T-helper 2 cell treated with Interferon-gamma antibody and Interleukin-4, amounts not matched to agents 5 μg/mL and 100 μg/mL, for 36 hours (primary cell): ENCODE measurements at regions not wholly inside any gene's neighbourhood (a gene's known extent, or its start where the extent isn't known, plus 50 kb on each side); places are given as distances from the start of the nearest gene placed in this dataset.

Experiments used
- DNase-seq: peaks from one replicate; pipeline ENCODE4 v3.0.0; 2021; ENCODE audit warnings: low spot score
- H3K27ac Mint-ChIP-seq: one replicate; pipeline ENCODE4 v1.8.0; 2021; ENCODE audit warnings: mild to moderate bottlenecking, mixed read lengths
- H3K27me3 Mint-ChIP-seq: one replicate; pipeline ENCODE4 v1.8.0; 2021; ENCODE audit warnings: low read depth, mixed read lengths
- H3K36me3 Mint-ChIP-seq: one replicate; pipeline ENCODE4 v1.8.0; 2021; ENCODE audit warnings: low read depth, mixed read lengths
- H3K4me1 Mint-ChIP-seq: one replicate; pipeline ENCODE4 v1.8.0; 2021; ENCODE audit warnings: low read depth, mixed read lengths
- H3K4me3 Mint-ChIP-seq: one replicate; pipeline ENCODE4 v1.8.0; 2022; ENCODE audit warnings: mild to moderate bottlenecking, moderate library complexity, mixed read lengths
- H3K9me3 Mint-ChIP-seq: one replicate; pipeline ENCODE4 v1.8.0; 2021; ENCODE audit warnings: mixed read lengths

DNA sequence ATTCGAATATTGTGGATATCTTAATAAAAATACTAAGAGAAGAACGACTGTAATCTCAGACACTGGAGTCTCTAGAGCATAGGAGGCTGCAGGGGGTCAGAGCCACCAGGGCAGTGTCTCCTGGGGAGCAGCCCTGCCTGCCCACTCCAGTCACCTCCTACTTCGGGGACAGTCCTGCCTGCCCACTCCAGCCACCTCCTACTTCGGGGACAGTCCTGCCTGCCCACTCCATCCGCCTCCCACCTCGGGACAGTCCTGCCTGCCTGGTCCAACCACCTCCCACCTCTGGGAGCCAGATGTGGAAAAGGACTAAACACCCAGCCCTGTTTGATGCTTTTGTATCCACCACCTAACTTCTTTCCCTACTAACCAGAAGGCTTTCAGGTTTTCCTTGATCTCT, 350.1 kb upstream of the SMIM21 start:
- Mint-ChIP-seq H3K4me1 (no peaks in the 10 kb centered on the region), H3K4me3 (no peak overlapping the region), H3K36me3 (no peaks in the 10 kb centered on the region), H3K27ac (no peak overlapping the region), H3K9me3 (no peaks in the 10 kb centered on the region), H3K27me3 (no peaks in the 10 kb centered on the region)
- DNase-seq, result no peak

DNA sequence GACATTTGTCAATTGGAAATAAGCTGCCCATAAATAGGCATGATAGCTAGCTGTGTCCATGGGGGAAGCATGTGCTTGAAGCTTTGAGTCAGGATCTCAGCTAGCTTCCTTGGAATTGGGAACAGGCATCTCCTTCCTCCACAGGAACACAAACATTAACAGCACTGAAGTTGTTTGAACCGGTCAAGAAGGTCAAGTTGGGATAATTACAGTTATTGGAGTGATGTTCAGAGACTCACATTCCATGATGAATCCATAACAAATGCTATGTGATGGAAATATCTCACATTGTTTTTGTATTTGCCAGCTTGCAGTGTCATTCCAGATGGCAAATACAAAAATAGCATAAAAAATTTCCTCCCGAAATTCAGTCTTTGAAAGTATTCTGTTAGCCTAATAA, 347.6 kb upstream of the SMIM21 start:
- DNase-seq, result no peak
- Mint-ChIP-seq H3K36me3 (no peaks in the 10 kb centered on the region), H3K4me3 (no peak overlapping the region), H3K9me3 (no peaks in the 10 kb centered on the region), H3K27me3 (no peaks in the 10 kb centered on the region), H3K4me1 (no peaks in the 10 kb centered on the region), H3K27ac (no peak overlapping the region)

DNA sequence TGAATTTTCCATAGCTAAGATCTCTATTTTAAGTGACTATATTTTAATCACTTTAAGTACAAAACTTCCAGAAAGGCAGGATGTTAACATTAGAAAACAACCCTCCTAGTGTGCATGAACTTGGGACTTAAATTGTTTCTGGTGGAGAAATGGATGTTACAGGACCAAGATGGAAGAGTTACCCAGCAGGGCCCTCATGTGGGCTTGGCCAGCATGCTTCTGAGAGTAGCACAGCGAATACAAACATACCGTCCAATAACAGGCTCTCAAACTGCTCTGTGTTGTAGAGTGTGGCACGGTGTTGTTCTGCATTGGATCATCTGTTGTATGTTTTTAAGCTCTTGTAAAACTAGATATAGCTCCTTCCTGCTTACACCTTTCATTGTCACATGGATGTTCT, 346.1 kb upstream of the SMIM21 start:
- H3K4me1 Mint-ChIP-seq, result no peaks in the 10 kb centered on the region
- no peaks in the 10 kb centered on the region for H3K36me3 Mint-ChIP-seq
- no peaks in the 10 kb centered on the region for H3K9me3 Mint-ChIP-seq
- no peak overlapping the region for H3K27ac Mint-ChIP-seq
- H3K27me3 Mint-ChIP-seq, result no peaks in the 10 kb centered on the region
- DNase-seq, result no peak
- no peak overlapping the region for H3K4me3 Mint-ChIP-seq

DNA sequence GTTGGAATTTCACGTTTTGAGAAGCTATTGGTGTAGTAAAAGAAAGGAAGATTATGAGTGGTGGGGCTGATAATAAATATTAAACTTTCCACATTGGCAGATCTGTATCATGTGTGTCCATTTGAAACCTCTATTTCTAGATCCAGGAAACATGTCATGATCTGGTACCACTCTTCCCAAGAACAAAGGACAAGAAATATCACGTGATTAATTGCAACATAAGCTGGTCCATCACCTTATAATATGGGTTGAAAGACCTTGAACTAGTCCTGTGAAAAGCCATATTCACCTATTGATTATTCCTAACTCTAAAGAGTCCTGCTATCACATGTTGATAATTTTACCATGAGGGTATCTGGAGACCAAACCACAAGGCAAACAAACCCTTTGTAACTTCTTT, 335.3 kb upstream of the SMIM21 start:
- no peak for DNase-seq
- H3K9me3 Mint-ChIP-seq, result no peaks in the 10 kb centered on the region
- no peak overlapping the region for H3K27ac Mint-ChIP-seq
- no peaks in the 10 kb centered on the region for H3K36me3 Mint-ChIP-seq
- H3K4me1 Mint-ChIP-seq, result no peaks in the 10 kb centered on the region
- H3K27me3 Mint-ChIP-seq, result no peaks in the 10 kb centered on the region
- no peak overlapping the region for H3K4me3 Mint-ChIP-seq

DNA sequence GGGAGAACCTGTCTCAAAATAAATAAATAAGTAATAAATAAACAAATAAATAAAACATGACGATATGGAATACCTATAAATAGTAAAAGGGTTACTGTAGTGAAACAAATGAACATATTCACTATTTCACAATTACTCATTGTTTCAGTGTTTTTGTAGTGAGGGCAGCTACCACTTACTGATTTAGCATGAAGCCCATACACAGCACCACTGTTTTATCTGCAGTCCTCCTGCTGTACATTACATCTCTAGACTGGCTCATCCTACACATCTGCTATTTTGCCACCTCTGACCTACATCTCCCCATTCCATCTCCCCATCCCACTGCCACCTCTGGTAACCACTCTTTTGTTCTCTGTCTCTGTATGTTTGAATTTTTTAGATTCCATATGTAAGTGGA, 332.7 kb upstream of the SMIM21 start:
- Mint-ChIP-seq H3K9me3 (no peaks in the 10 kb centered on the region), H3K4me1 (no peaks in the 10 kb centered on the region), H3K27ac (no peak overlapping the region), H3K36me3 (no peaks in the 10 kb centered on the region), H3K4me3 (no peak overlapping the region), H3K27me3 (no peaks in the 10 kb centered on the region)
- DNase-seq, result no peak

DNA sequence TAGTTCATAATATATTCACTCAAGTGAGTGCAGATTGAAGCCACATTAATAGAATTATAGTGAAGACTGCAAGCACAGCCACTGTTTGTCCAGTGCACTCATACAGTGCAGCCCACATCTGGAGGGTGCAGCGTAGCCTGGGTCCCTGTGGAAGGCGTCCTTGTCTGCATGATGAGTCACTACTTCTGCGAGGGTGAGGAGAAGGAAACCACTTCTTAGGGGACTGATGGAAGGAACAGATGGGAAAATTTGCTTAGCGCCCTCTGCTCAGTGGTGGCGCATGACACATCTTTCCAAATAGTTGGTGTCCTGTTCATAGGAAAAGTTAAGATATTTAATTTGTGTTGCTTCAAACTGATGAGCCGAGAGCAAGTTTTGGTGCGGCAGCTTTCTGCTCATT, 330.4 kb upstream of the SMIM21 start:
- H3K9me3 Mint-ChIP-seq, result no peaks in the 10 kb centered on the region
- H3K27ac Mint-ChIP-seq, result no peak overlapping the region
- no peak overlapping the region for H3K4me3 Mint-ChIP-seq
- DNase-seq, result no peak
- H3K27me3 Mint-ChIP-seq, result no peaks in the 10 kb centered on the region
- no peaks in the 10 kb centered on the region for H3K4me1 Mint-ChIP-seq
- no peaks in the 10 kb centered on the region for H3K36me3 Mint-ChIP-seq

DNA sequence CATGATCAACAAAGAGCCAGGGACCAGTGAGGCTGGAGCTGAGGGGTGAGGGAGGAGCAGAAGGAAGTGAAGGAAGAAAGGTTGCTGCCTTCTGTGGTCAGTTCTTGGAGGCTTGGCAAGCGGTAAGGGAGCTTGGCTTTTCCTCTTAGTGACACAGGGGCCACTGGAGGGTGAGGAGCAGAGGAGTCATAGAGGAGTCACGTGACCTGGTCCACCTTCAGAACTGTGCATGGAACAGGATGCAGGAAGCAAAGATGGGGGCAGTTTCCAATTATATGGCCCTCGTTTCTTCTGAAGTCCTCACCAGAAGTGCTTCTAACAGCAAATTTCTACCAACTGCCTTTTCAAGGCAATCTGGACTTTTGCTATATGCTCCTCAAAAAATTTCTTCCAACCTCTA, 326.9 kb upstream of the SMIM21 start:
- no peak overlapping the region for H3K27ac Mint-ChIP-seq

DNA sequence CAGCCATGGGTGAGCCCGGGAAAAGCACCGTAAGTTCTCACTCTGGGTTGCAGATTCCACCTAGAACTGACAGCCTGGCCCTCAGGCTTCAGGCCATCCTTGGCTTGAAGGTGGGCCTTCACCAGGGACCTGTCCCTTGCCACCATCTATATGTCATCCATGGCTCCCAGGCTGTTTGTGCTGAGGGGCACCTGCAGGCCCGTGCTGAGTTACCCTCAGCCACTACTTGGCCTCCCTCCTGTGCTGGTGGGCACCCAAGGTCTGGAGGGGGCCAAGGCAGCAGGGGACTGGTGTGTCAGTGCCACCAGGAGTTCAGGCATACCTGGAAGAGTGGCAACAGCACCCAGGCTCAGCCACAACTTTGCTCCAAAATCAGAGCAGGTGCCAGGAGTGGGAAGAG, 326.2 kb upstream of the SMIM21 start:
- H3K27ac Mint-ChIP-seq, result no peak overlapping the region

More for the DNA sequence above, 326.9 kb upstream of the SMIM21 start:
- no peak overlapping the region for H3K4me3 Mint-ChIP-seq
- H3K4me1 Mint-ChIP-seq, result no peaks in the 10 kb centered on the region
- DNase-seq, result no peak
- H3K9me3 Mint-ChIP-seq, result no peaks in the 10 kb centered on the region
- peaks cover 5% of the 10 kb centered on the region for H3K27me3 Mint-ChIP-seq
- no peaks in the 10 kb centered on the region for H3K36me3 Mint-ChIP-seq

DNA sequence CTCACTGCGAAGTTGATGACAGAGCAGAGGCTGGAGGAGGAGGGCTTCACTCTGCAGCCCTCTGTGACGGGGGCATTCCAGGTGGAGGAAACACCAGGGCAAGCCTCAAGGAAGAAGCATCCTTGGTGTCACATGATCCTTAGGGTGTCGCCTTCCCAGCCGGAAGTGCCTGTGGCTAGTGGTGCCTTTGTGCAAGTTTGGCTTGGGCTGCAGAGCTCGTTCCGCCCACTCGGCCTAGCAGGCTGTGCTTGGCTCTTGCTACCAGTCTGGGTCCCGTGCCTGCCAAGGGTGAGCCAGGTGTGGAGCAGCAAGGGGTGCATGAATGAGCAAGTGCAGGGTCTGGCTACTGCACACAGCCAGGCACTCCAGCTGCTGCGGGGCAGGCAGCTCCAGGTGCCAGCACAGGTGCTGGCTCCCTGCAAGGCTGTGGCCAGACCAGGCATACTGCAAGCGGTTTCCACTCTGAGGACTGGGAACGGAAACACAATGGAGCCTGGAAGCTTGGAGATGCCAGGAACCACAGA, 325.3 kb upstream of the SMIM21 start:
- H3K4me1 Mint-ChIP-seq, result no peaks in the 10 kb centered on the region
- H3K27ac Mint-ChIP-seq, result no peak overlapping the region
- H3K36me3 Mint-ChIP-seq, result no peaks in the 10 kb centered on the region
- no peak overlapping the region for H3K4me3 Mint-ChIP-seq
- DNase-seq, result no peak
- H3K9me3 Mint-ChIP-seq, result no peaks in the 10 kb centered on the region
- peaks cover 5% of the 10 kb centered on the region for H3K27me3 Mint-ChIP-seq

More for the DNA sequence above, 326.2 kb upstream of the SMIM21 start:
- no peak overlapping the region for H3K4me3 Mint-ChIP-seq
- no peak for DNase-seq
- H3K9me3 Mint-ChIP-seq, result no peaks in the 10 kb centered on the region
- H3K36me3 Mint-ChIP-seq, result no peaks in the 10 kb centered on the region
- no peaks in the 10 kb centered on the region for H3K4me1 Mint-ChIP-seq
- peaks cover 5% of the 10 kb centered on the region for H3K27me3 Mint-ChIP-seq

DNA sequence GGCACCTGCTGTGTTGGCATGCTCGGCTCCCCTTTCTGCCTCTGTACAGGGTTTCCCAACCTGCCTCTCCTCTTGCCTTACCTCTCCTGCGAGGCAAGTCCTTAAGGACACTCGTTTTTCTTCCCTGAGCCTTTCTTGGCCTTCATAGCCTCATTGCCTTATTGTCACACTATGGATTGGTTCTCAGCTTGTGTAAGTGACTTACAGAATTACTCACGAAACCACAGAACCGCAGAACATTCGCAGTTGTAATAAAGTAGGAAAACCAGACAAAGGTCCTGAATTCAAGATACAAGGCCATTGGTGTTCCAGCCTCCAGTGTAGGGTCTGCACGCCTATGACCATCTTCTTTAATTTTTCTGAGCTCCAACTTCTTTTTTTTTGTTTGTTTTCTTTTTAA, 317.6 kb upstream of the SMIM21 start:
- no peak for DNase-seq
- Mint-ChIP-seq H3K27me3 (no peaks in the 10 kb centered on the region), H3K4me1 (no peaks in the 10 kb centered on the region), H3K4me3 (no peak overlapping the region), H3K9me3 (no peaks in the 10 kb centered on the region), H3K27ac (no peak overlapping the region), H3K36me3 (no peaks in the 10 kb centered on the region)

DNA sequence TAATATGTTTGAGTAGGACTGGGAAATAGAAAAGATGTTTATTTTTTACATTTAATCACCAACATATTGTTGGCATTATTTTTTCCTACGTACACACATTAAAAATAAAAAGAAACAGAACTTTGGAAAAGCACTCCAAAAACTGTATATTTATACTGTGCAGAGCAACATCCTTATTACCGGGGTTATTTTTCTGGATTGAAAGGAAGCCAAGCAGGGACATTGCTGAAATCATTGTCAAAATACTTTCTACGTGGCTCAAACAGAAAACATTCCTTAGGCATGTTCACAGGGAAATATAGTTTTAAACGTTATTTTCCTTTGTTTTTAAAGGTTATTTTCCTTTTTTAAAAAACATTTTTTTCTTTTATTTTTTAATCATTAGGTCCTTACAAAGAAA, 315.0 kb upstream of the SMIM21 start:
- no peaks in the 10 kb centered on the region for H3K4me1 Mint-ChIP-seq
- H3K4me3 Mint-ChIP-seq, result no peak overlapping the region
- H3K27me3 Mint-ChIP-seq, result no peaks in the 10 kb centered on the region
- no peak overlapping the region for H3K27ac Mint-ChIP-seq
- no peak for DNase-seq
- no peaks in the 10 kb centered on the region for H3K9me3 Mint-ChIP-seq
- H3K36me3 Mint-ChIP-seq, result no peaks in the 10 kb centered on the region

DNA sequence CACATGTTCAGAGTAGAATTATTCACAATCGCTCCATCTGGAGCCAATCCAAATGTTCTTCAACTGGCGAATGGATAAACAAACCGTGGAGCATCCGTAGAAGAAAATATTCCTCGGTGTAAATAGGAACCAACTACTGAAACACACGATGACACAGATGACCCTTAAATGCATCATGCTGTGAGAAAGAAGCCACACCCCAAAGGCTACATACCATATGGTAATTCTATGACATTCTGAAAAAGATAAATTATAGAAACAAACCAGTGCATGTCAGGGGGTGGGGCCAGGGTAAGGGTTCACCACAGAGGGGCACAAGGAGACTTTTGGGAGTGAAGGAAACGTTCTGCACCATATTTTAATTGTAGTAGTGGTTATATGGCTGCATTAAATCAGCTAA, 312.2 kb upstream of the SMIM21 start:
- H3K27me3 Mint-ChIP-seq, result no peaks in the 10 kb centered on the region
- H3K4me1 Mint-ChIP-seq, result no peaks in the 10 kb centered on the region
- H3K4me3 Mint-ChIP-seq, result no peak overlapping the region
- no peak for DNase-seq
- H3K27ac Mint-ChIP-seq, result no peak overlapping the region
- no peaks in the 10 kb centered on the region for H3K9me3 Mint-ChIP-seq
- no peaks in the 10 kb centered on the region for H3K36me3 Mint-ChIP-seq

DNA sequence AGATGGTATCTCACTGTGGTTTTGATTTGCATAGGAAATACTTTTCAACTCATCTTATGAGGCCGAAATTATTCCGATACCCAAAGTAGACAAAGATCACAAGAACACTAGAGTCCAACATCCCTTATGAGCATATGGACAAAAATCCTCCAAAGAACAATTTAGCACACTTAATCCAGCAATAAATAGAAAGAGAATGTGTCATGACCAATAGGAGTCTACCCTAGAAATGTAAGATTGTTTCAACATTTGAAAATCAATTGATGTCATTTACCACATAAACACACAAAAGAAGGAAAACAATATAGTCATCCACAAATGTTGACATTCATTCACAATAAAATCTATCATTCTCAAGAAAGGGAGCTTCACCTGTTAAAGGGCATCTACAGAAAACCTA, 307.8 kb upstream of the SMIM21 start:
- DNase-seq, result no peak
- Mint-ChIP-seq H3K36me3 (no peaks in the 10 kb centered on the region), H3K27me3 (no peaks in the 10 kb centered on the region), H3K9me3 (no peaks in the 10 kb centered on the region), H3K27ac (no peak overlapping the region), H3K4me3 (no peak overlapping the region), H3K4me1 (no peaks in the 10 kb centered on the region)

DNA sequence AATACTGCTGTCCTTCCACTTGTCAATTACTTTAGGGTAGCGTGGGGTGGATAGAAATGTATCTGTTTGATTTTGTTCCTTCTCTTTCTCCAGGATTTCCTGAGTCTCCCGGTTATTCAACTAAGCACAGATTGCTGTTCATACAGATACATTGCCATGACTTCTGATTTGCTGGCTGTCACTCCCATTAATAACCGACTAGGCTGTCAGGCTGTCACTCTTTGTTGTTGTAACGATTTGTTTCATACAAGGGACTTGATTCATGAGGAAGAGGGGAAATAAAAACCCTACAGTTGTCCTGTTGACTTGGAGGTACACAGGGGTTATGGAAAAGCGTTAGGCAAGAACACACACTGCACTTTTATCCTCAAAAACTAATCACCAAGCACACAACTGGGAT, 302.7 kb upstream of the SMIM21 start:
- no peak for DNase-seq
- Mint-ChIP-seq H3K4me1 (no peaks in the 10 kb centered on the region), H3K36me3 (no peaks in the 10 kb centered on the region), H3K27me3 (no peaks in the 10 kb centered on the region), H3K27ac (no peak overlapping the region), H3K4me3 (no peak overlapping the region), H3K9me3 (no peaks in the 10 kb centered on the region)

DNA sequence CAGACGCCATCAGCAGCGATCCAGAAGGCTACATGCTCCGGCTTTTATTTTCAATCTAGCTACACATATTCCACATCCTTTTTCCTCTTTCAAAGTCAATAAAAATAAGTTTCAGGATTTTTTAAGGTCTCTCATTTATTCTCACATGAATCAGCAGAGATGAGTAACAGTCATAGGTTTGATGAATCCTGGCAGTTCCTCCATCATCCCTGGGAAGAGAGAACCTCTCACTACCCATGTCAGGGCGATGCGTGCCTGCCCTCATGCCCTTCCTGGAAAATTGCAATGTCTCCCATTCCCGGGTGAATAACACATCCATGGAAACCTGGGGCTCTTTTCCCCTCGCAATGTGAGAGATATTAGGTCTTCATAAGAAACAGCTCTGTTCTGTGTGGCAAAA, 301.1 kb upstream of the SMIM21 start:
- H3K36me3 Mint-ChIP-seq, result no peaks in the 10 kb centered on the region
- H3K27me3 Mint-ChIP-seq, result no peaks in the 10 kb centered on the region
- no peaks in the 10 kb centered on the region for H3K9me3 Mint-ChIP-seq
- DNase-seq, result no peak
- H3K4me1 Mint-ChIP-seq, result no peaks in the 10 kb centered on the region
- H3K4me3 Mint-ChIP-seq, result no peak overlapping the region
- no peak overlapping the region for H3K27ac Mint-ChIP-seq
